Uterus (tissue), 2 donors: ENCODE measurements at regions not wholly inside any gene's neighbourhood (a gene's known extent, or its start where the extent isn't known, plus 50 kb on each side); places are given as distances from the start of the nearest gene placed in this dataset.

Source experiments
- CTCF ChIP-seq, 4 experiments: fragments of 200-600 bp in 2 of 4; fragments of 450-650 bp in 2 of 4; sonication (generic) in 2 of 4; IDR thresholded peaks; one replicate each; pipeline ENCODE4 v1.5.1; 2016 to 2019; ENCODE audit warnings: antibody characterized with exemption in 4 of 4, mild to moderate bottlenecking in 2 of 4, moderate library complexity in 1 of 4
- POLR2A ChIP-seq, 2 donors: fragments of 450-650 bp; IDR thresholded peaks; one replicate each; pipeline ENCODE4 v1.6.1; 2016; ENCODE audit warnings: antibody characterized with exemption in 2 of 2, mild to moderate bottlenecking in 1 of 2, moderate library complexity in 1 of 2

- TF ChIP-seq CTCF (IDR thresholded peaks at IDR 0.05), result no peak
- no peak for TF ChIP-seq POLR2A (IDR thresholded peaks at IDR 0.05)
These were observed 54.9 kb upstream of the IRF2 start for GRCh38 chr4:184529283-184529682.
